K562 (cell line): ENCODE measurements at regions not wholly inside any gene's neighbourhood (a gene's known extent, or its start where the extent isn't known, plus 50 kb on each side); places are given as distances from the start of the nearest gene placed in this dataset.

Experiments
- ATAC-seq: fragments of 200-7000 bp; cut with Tn5 transposase; 3 replicates; pipeline ENCODE4 v1.9.1; 2020; ENCODE audit warnings: moderate library complexity
- BruUV-seq: library from RNA; stranded (reverse); fragments of 400-500 nt; replicated peaks from 2 replicates; lab custom pipeline; 2021; lab: Mats Ljungman, UMichigan
- CTCF ChIA-PET: fragments of 300-600 bp; formaldehyde crosslinking; extraction: SDS; loops from one replicate; lab custom pipeline; 2021; ENCODE audit warnings: low intra/inter-chr PET ratio; lab: Yijun Ruan, JAX
- POLR2A ChIA-PET: fragments of 300-600, 350-650 bp; sonication (Branson Sonifier 250); formaldehyde crosslinking; extraction: SDS; loops from one replicate; lab custom pipeline; 2021; ENCODE audit warnings: antibody characterized with exemption, inconsistent platforms; lab: Yijun Ruan, JAX
- DNase-seq, 4 experiments: peaks; one replicate each; pipeline versions ENCODE4 v3.0.0 to v3.0.0-alpha.2; 2011 to 2018; ENCODE audit warnings: low spot score in 3 of 4, mixed read lengths in 3 of 4; ENCODE audit errors: extremely low read depth in 1 of 4
- FAIRE-seq: peaks from 2 replicates; lab custom pipeline; 2011; peaks lifted over from hg19 to GRCh38; lab: Jason Lieb, UNC
- H2AFZ ChIP-seq: 2 replicates; pipeline ENCODE4 v1.6.0; 2011; ENCODE audit warnings: low read depth, low read length, control low read depth, inconsistent platforms
- H3K27ac ChIP-seq: fragments of 200-600 bp; 3 replicates; pipeline ENCODE4 v1.8.0; 2011; ENCODE audit warnings: low read depth, mild to moderate bottlenecking, control low read depth, inconsistent platforms, low read length, moderate library complexity, mixed read lengths; ENCODE audit errors: extremely low read depth
- H3K27me3 ChIP-seq, 2 experiments: fragments of 300-600 bp in 1 of 2; 2 replicates in 1 of 2; 3 replicates in 1 of 2; pipeline versions ENCODE4 v1.6.0 to v1.8.0; 2011; ENCODE audit warnings: inconsistent platforms in 2 of 2, low read length in 2 of 2, mild to moderate bottlenecking in 1 of 2, mixed read lengths in 1 of 2, moderate library complexity in 1 of 2; ENCODE audit not compliant: control insufficient read depth in 2 of 2, insufficient read depth in 2 of 2
- H3K36me3 ChIP-seq: fragments of 300-600 bp; 3 replicates; pipeline ENCODE4 v1.8.0; 2011; ENCODE audit warnings: mild to moderate bottlenecking, low read length, inconsistent platforms; ENCODE audit not compliant: control insufficient read depth, insufficient read depth
- H3K4me1 ChIP-seq, 2 experiments: fragments of 200-600 bp in 1 of 2; replicated peaks in 1 of 2; 2 replicates in 1 of 2; 3 replicates in 1 of 2; pipeline versions ENCODE4 v1.5.1 to v1.8.0; 2011; ENCODE audit warnings: inconsistent platforms in 2 of 2, low read length in 2 of 2, mild to moderate bottlenecking in 1 of 2, mixed read lengths in 1 of 2, moderate library complexity in 1 of 2; ENCODE audit not compliant: control insufficient read depth in 2 of 2, insufficient read depth in 2 of 2
- H3K4me2 ChIP-seq: 2 replicates; pipeline ENCODE4 v1.6.1; 2011; ENCODE audit warnings: low read length, control low read depth, inconsistent platforms, mixed read lengths; ENCODE audit not compliant: insufficient read depth
- H3K4me3 ChIP-seq: fragments of 200-600 bp; sonication (generic), shearing (Covaris generic); 2 replicates; pipeline ENCODE4 v1.5.1; 2016; ENCODE audit warnings: control low read depth, inconsistent platforms
- H3K79me2 ChIP-seq: fragments of 200-600 bp; 3 replicates; pipeline ENCODE4 v1.8.0; 2011; ENCODE audit warnings: low read length, inconsistent platforms; ENCODE audit not compliant: control insufficient read depth, insufficient read depth
- H3K9ac ChIP-seq, 2 experiments: 2 replicates each; pipeline versions ENCODE4 v1.6.0 to v1.6.1; 2011; ENCODE audit warnings: low read depth in 2 of 2, low read length in 2 of 2, control low read depth in 1 of 2, inconsistent platforms in 1 of 2, mild to moderate bottlenecking in 1 of 2, mixed read lengths in 1 of 2; ENCODE audit not compliant: insufficient read depth in 1 of 2
- H3K9me1 ChIP-seq: one replicate; pipeline ENCODE4 v1.6.0; 2011; ENCODE audit warnings: inconsistent platforms, mild to moderate bottlenecking, low read length, moderate library complexity; ENCODE audit not compliant: control insufficient read depth, insufficient read depth
- H3K9me3 ChIP-seq: replicated peaks from 2 replicates; pipeline ENCODE4 v1.5.1; 2011; ENCODE audit warnings: low read depth, low read length, inconsistent platforms; ENCODE audit not compliant: control insufficient read depth, insufficient read depth
- H4K20me1 ChIP-seq: replicated peaks from 2 replicates; pipeline ENCODE4 v1.6.1; 2011; ENCODE audit warnings: low read length, inconsistent platforms, mixed read lengths; ENCODE audit not compliant: control insufficient read depth, insufficient read depth
- ESRRA ChIP-seq: fragments of 450-650 bp; IDR thresholded peaks from 2 replicates; pipeline ENCODE4 v1.6.1; 2014; ENCODE audit warnings: low read depth, mild to moderate bottlenecking, moderate library complexity, borderline replicate concordance
- FOS ChIP-seq: IDR thresholded peaks from 3 replicates; pipeline ENCODE4 v1.6.1; 2011; ENCODE audit not compliant: insufficient read length; ENCODE audit errors: extremely low read depth
- FOXJ3 ChIP-seq: sonication (generic); formaldehyde crosslinking; IDR thresholded peaks from 2 replicates; pipeline ENCODE4 v1.4.0; 2020; ENCODE audit warnings: mild to moderate bottlenecking, missing genetic modification reagents
- ILK ChIP-seq: fragments of 450-650 bp; IDR thresholded peaks from 2 replicates; pipeline ENCODE4 v1.6.1; 2016; ENCODE audit warnings: missing genetic modification characterization, low read depth, mild to moderate bottlenecking, missing compliant biosample characterization, moderate library complexity, borderline replicate concordance
- POLR3G ChIP-seq: IDR thresholded peaks from 2 replicates; pipeline ENCODE4 v1.6.1; 2011; ENCODE audit not compliant: insufficient read length, insufficient replicate concordance; ENCODE audit errors: extremely low read depth
- RB1 ChIP-seq: fragments of 450-650 bp; IDR thresholded peaks from 2 replicates; pipeline ENCODE4 v1.6.1; 2017; ENCODE audit warnings: low read depth, mild to moderate bottlenecking
- TCF7 ChIP-seq: sonication (generic); IDR thresholded peaks from 2 replicates; pipeline ENCODE4 v1.6.1; 2016; ENCODE audit warnings: antibody characterized with exemption, borderline replicate concordance
- ZFP36 ChIP-seq: fragments of 150-350 bp; IDR thresholded peaks from 2 replicates; pipeline ENCODE4 v1.6.1; 2018; ENCODE audit warnings: low read length, low read depth; ENCODE audit not compliant: partially characterized antibody
- ZNF41 ChIP-seq: fragments of 250-450 bp; sonication (Bioruptor Pico); conservative IDR thresholded peaks from 2 replicates; pipeline ENCODE4 v1.4.0; 2020; ENCODE audit warnings: mild to moderate bottlenecking
- in situ Hi-C: fragments of 300-500 bp; cut with MboI; formaldehyde crosslinking; loops from 4 replicates; pipeline ENCODE4 v1.15.0; 2018; ENCODE audit warnings: inconsistent platforms, mixed read lengths
- intact Hi-C: fragments of 100-400 bp; cut with micrococcal nuclease; formaldehyde crosslinking; loops from 2 replicates; pipeline ENCODE4 v1.14.2; 2022
- TF ChIP-seq, protein P1 (sequence below): fragments of 450-650 bp; IDR thresholded peaks from 2 replicates; pipeline ENCODE4 v1.6.1; 2017; ENCODE audit warnings: antibody characterized with exemption, mild to moderate bottlenecking
- TF ChIP-seq, protein P2 (sequence below): fragments of 150-350 bp; conservative IDR thresholded peaks from 2 replicates; pipeline ENCODE4 v1.6.1; 2014; ENCODE audit warnings: low read length
- TF ChIP-seq, protein P3 (sequence below): fragments of 250-450 bp; sonication (Bioruptor Pico); IDR thresholded peaks from 2 replicates; pipeline ENCODE4 v1.4.0; 2020; ENCODE audit warnings: mild to moderate bottlenecking, moderate library complexity, borderline replicate concordance

DNA sequence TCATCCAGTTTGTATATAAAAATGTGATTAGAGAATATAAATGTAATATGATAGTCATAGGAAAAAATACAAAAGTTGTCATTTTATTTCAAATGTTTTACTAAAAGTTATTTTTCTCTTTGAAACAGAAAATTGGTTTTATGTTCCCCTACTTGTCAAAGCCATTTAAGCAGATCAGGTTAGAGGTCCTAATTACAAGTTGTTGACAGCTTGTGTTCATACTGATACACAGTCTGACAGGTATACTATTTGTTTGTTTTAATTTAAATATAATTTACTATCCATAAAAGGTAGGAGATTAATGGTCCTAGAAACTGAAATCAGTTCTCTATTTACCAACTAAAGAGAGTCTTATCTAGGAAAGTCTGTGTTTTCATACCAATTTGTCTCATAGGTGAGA lies 250.4 kb upstream of the TMEM161B start:
- Histone ChIP-seq H2AFZ (no peak overlapping the region), H3K27me3 (no peaks in the 10 kb centered on the region), H3K27ac (no peak overlapping the region), H4K20me1 (no peaks in the 10 kb centered on the region), H3K9ac (no peak overlapping the region), H3K9me3 (no peaks in the 10 kb centered on the region), H3K4me3 (no peak overlapping the region), H3K79me2 (no peaks in the 10 kb centered on the region), H3K9me1 (no peaks in the 10 kb centered on the region), H3K36me3 (no peaks in the 10 kb centered on the region), H3K4me2 (no peak overlapping the region), H3K4me1 (no peaks in the 10 kb centered on the region)
- CTCF ChIA-PET = interaction anchor here (0.7 kb wide), 1 partner anchor 9 kb away, joined by 3 read pairs; no protein-coding TSS in a partner anchor
- ATAC-seq (no peak), FAIRE-seq (no peak), DNase-seq (no peak)
- intact Hi-C loops = no loop called here
- in situ Hi-C loops = no loop called here
- BruUV-seq = no TSS peak
- TF ChIP-seq FOS (no peak), POLR3G (no peak), TCF7 (no peak), FOXJ3 (CRISPR knock-in tag) (no peak), ZNF41 (CRISPR knock-in tag) (no peak), ILK (tag) (no peak), RB1 (no peak), ESRRA (no peak), ZFP36 (no peak)
- TF ChIP-seq, protein P1, sequence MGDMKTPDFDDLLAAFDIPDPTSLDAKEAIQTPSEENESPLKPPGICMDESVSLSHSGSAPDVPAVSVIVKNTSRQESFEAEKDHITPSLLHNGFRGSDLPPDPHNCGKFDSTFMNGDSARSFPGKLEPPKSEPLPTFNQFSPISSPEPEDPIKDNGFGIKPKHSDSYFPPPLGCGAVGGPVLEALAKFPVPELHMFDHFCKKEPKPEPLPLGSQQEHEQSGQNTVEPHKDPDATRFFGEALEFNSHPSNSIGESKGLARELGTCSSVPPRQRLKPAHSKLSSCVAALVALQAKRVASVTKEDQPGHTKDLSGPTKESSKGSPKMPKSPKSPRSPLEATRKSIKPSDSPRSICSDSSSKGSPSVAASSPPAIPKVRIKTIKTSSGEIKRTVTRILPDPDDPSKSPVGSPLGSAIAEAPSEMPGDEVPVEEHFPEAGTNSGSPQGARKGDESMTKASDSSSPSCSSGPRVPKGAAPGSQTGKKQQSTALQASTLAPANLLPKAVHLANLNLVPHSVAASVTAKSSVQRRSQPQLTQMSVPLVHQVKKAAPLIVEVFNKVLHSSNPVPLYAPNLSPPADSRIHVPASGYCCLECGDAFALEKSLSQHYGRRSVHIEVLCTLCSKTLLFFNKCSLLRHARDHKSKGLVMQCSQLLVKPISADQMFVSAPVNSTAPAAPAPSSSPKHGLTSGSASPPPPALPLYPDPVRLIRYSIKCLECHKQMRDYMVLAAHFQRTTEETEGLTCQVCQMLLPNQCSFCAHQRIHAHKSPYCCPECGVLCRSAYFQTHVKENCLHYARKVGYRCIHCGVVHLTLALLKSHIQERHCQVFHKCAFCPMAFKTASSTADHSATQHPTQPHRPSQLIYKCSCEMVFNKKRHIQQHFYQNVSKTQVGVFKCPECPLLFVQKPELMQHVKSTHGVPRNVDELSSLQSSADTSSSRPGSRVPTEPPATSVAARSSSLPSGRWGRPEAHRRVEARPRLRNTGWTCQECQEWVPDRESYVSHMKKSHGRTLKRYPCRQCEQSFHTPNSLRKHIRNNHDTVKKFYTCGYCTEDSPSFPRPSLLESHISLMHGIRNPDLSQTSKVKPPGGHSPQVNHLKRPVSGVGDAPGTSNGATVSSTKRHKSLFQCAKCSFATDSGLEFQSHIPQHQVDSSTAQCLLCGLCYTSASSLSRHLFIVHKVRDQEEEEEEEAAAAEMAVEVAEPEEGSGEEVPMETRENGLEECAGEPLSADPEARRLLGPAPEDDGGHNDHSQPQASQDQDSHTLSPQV = no peak
- TF ChIP-seq, protein P2, sequence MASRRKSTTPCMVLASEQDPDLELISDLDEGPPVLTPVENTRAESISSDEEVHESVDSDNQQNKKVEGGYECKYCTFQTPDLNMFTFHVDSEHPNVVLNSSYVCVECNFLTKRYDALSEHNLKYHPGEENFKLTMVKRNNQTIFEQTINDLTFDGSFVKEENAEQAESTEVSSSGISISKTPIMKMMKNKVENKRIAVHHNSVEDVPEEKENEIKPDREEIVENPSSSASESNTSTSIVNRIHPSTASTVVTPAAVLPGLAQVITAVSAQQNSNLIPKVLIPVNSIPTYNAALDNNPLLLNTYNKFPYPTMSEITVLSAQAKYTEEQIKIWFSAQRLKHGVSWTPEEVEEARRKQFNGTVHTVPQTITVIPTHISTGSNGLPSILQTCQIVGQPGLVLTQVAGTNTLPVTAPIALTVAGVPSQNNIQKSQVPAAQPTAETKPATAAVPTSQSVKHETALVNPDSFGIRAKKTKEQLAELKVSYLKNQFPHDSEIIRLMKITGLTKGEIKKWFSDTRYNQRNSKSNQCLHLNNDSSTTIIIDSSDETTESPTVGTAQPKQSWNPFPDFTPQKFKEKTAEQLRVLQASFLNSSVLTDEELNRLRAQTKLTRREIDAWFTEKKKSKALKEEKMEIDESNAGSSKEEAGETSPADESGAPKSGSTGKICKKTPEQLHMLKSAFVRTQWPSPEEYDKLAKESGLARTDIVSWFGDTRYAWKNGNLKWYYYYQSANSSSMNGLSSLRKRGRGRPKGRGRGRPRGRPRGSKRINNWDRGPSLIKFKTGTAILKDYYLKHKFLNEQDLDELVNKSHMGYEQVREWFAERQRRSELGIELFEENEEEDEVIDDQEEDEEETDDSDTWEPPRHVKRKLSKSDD = no peak
- TF ChIP-seq, protein P3, sequence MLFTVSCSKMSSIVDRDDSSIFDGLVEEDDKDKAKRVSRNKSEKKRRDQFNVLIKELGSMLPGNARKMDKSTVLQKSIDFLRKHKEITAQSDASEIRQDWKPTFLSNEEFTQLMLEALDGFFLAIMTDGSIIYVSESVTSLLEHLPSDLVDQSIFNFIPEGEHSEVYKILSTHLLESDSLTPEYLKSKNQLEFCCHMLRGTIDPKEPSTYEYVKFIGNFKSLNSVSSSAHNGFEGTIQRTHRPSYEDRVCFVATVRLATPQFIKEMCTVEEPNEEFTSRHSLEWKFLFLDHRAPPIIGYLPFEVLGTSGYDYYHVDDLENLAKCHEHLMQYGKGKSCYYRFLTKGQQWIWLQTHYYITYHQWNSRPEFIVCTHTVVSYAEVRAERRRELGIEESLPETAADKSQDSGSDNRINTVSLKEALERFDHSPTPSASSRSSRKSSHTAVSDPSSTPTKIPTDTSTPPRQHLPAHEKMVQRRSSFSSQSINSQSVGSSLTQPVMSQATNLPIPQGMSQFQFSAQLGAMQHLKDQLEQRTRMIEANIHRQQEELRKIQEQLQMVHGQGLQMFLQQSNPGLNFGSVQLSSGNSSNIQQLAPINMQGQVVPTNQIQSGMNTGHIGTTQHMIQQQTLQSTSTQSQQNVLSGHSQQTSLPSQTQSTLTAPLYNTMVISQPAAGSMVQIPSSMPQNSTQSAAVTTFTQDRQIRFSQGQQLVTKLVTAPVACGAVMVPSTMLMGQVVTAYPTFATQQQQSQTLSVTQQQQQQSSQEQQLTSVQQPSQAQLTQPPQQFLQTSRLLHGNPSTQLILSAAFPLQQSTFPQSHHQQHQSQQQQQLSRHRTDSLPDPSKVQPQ (CRISPR knock-in tag) = no peak
- POLR2A ChIA-PET = no interaction called here
